ENCODE measurements at regions not wholly inside any gene's neighbourhood (a gene's known extent, or its start where the extent isn't known, plus 50 kb on each side); places are given as distances from the start of the nearest gene placed in this dataset.

GRCh38 chr3:117958027-117958426, 1076.6 kb downstream of the IGSF11 start:
- Histone ChIP-seq H3K36me3 (ENCODE audit: insufficient read depth, low read length) (no peaks in the 10 kb centered on the region), H3K27me3 (ENCODE audit: insufficient read depth, low read length, poor library complexity, severe bottlenecking) (no peaks in the 10 kb centered on the region), H3K9me3 (ENCODE audit: low read length) (no peaks in the 10 kb centered on the region), H3K4me3 (ENCODE audit: low read length) (no peak overlapping the region), H3K27ac (ENCODE audit: low read depth, low read length) (no peak overlapping the region), H3K4me1 (ENCODE audit: insufficient read depth, low read length) (no peaks in the 10 kb centered on the region)
- Mint-ChIP-seq H3K27ac (no peak overlapping the region), H3K27me3 (no peaks in the 10 kb centered on the region), H3K36me3 (no peaks in the 10 kb centered on the region), H3K4me3 (no peak overlapping the region), H3K9me3 (peaks cover 3 to 18% (median 4%) of the 10 kb centered on the region in 5 donors), H3K4me1 (no peaks in the 10 kb centered on the region)
- ChIA-PET CTCF (no interaction called here), POLR2A (no interaction called here)
- no peak for DNase-seq

- no peaks in the 10 kb centered on the region for H3K4me1 Mint-ChIP-seq
- H3K4me1 ChIP-seq (ENCODE audit: insufficient read depth, low read length): no peaks in the 10 kb centered on the region
- H3K27me3 ChIP-seq (ENCODE audit: insufficient read depth, low read length, poor library complexity, severe bottlenecking): no peaks in the 10 kb centered on the region
- no peak overlapping the region for H3K27ac ChIP-seq (ENCODE audit: low read depth, low read length)
- H3K4me3 ChIP-seq (ENCODE audit: low read length): no peak overlapping the region
- no peaks in the 10 kb centered on the region for H3K36me3 Mint-ChIP-seq
- H3K9me3 ChIP-seq (ENCODE audit: low read length): no peaks in the 10 kb centered on the region
- H3K27me3 Mint-ChIP-seq: no peaks in the 10 kb centered on the region
- ChIA-PET POLR2A (no interaction called here), CTCF (no interaction called here)
- peaks cover 1 to 11% (median 6%) of the 10 kb centered on the region in 5 donors for H3K9me3 Mint-ChIP-seq
- no peaks in the 10 kb centered on the region for H3K36me3 ChIP-seq (ENCODE audit: insufficient read depth, low read length)
- no peak overlapping the region for H3K4me3 Mint-ChIP-seq
- no peak for DNase-seq
- H3K27ac Mint-ChIP-seq: no peak overlapping the region
These were observed 1071.9 kb downstream of the IGSF11 start for GRCh38 chr3:117962750-117963149.

GRCh38 chr3:117963858-117964257, 1070.8 kb downstream of the IGSF11 start:
- Mint-ChIP-seq H3K4me1 (no peaks in the 10 kb centered on the region), H3K4me3 (no peak overlapping the region), H3K27me3 (no peaks in the 10 kb centered on the region), H3K27ac (no peak overlapping the region), H3K9me3 (peaks cover 1 to 10% (median 5%) of the 10 kb centered on the region in 5 donors), H3K36me3 (no peaks in the 10 kb centered on the region)
- Histone ChIP-seq H3K27ac (ENCODE audit: low read depth, low read length) (no peak overlapping the region), H3K4me1 (ENCODE audit: insufficient read depth, low read length) (no peaks in the 10 kb centered on the region), H3K4me3 (ENCODE audit: low read length) (no peak overlapping the region), H3K36me3 (ENCODE audit: insufficient read depth, low read length) (no peaks in the 10 kb centered on the region), H3K27me3 (ENCODE audit: insufficient read depth, low read length, poor library complexity, severe bottlenecking) (no peaks in the 10 kb centered on the region), H3K9me3 (ENCODE audit: low read length) (no peaks in the 10 kb centered on the region)
- CTCF ChIA-PET: no interaction called here
- DNase-seq: no peak
- POLR2A ChIA-PET: no interaction called here

- Mint-ChIP-seq H3K27ac (no peak overlapping the region), H3K36me3 (no peaks in the 10 kb centered on the region), H3K4me3 (no peak overlapping the region), H3K9me3 (peaks cover 0 to 10% (median 3%) of the 10 kb centered on the region in 5 donors), H3K4me1 (no peaks in the 10 kb centered on the region), H3K27me3 (no peaks in the 10 kb centered on the region)
- Histone ChIP-seq H3K4me3 (ENCODE audit: low read length) (no peak overlapping the region), H3K27me3 (ENCODE audit: insufficient read depth, low read length, poor library complexity, severe bottlenecking) (no peaks in the 10 kb centered on the region), H3K9me3 (ENCODE audit: low read length) (no peaks in the 10 kb centered on the region), H3K36me3 (ENCODE audit: insufficient read depth, low read length) (no peaks in the 10 kb centered on the region), H3K4me1 (ENCODE audit: insufficient read depth, low read length) (no peaks in the 10 kb centered on the region), H3K27ac (ENCODE audit: low read depth, low read length) (no peak overlapping the region)
- no peak for DNase-seq
- ChIA-PET CTCF (no interaction called here), POLR2A (no interaction called here)
These were observed 1069.8 kb downstream of the IGSF11 start for GRCh38 chr3:117964814-117965213.

DNA sequence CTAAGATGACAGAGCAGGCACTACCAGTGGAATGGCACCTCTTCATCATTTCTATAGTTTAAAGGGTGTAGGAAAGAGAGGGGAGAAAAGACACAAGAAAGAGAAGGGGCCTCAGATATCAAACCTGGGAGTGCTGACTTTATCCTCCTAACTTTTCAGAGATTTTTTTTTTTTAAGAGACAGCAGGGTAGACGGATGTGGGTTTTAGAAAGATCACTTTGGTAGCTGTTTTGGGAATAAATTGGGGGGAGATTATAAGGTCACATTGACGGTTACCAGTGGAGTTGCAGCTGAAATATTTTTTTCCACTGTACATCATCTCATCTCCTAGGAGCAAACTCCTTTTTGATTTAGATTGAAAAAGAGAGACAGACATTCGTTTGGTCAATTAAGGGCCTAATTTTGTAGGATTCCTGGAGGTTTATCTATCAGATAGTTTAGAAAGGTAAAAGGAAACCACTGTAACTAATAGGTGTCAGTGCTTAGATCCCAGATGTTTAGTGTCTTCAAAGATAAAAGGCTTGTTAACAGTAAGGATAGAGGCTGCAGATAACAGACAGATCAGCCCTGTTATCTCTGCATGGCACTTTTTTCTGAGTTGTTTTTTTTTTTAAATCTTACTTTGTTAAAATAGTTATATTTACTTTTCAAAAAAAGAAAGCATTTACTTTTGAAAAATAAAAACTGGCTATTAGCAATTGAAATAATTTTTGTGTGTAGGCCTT, 1057.0 kb downstream of the IGSF11 start:
- H3K27ac Mint-ChIP-seq: no peak overlapping the region
- no peaks in the 10 kb centered on the region for H3K4me1 Mint-ChIP-seq

GRCh38 chr3:117979466-117979865, 1055.2 kb downstream of the IGSF11 start:
- no peak overlapping the region for H3K4me3 Mint-ChIP-seq
- peaks cover 0 to 5% (median 4%) of the 10 kb centered on the region in 5 donors for H3K9me3 Mint-ChIP-seq
- POLR2A ChIA-PET: no interaction called here
- H3K9me3 ChIP-seq (ENCODE audit: low read length): no peaks in the 10 kb centered on the region
- no peaks in the 10 kb centered on the region for H3K36me3 ChIP-seq (ENCODE audit: insufficient read depth, low read length)
- H3K27ac Mint-ChIP-seq: no peak overlapping the region
- no peaks in the 10 kb centered on the region for H3K4me1 ChIP-seq (ENCODE audit: insufficient read depth, low read length)
- no peaks in the 10 kb centered on the region for H3K4me1 Mint-ChIP-seq
- no peaks in the 10 kb centered on the region for H3K27me3 ChIP-seq (ENCODE audit: insufficient read depth, low read length, poor library complexity, severe bottlenecking)
- H3K27me3 Mint-ChIP-seq: no peaks in the 10 kb centered on the region
- H3K4me3 ChIP-seq (ENCODE audit: low read length): no peak overlapping the region
- H3K27ac ChIP-seq (ENCODE audit: low read depth, low read length): no peak overlapping the region
- no peak for DNase-seq
- no peaks in the 10 kb centered on the region for H3K36me3 Mint-ChIP-seq
- CTCF ChIA-PET: no interaction called here

More for the DNA sequence above, 1057.0 kb downstream of the IGSF11 start:
- Histone ChIP-seq H3K4me3 (ENCODE audit: low read length) (no peak overlapping the region), H3K27ac (ENCODE audit: low read depth, low read length) (no peak overlapping the region), H3K27me3 (ENCODE audit: insufficient read depth, low read length, poor library complexity, severe bottlenecking) (no peaks in the 10 kb centered on the region), H3K9me3 (ENCODE audit: low read length) (no peaks in the 10 kb centered on the region), H3K36me3 (ENCODE audit: insufficient read depth, low read length) (no peaks in the 10 kb centered on the region), H3K4me1 (ENCODE audit: insufficient read depth, low read length) (no peaks in the 10 kb centered on the region)
- CTCF ChIA-PET: no interaction called here
- H3K9me3 Mint-ChIP-seq: peaks cover 0 to 5% (median 4%) of the 10 kb centered on the region in 5 donors
- POLR2A ChIA-PET: no interaction called here
- H3K27me3 Mint-ChIP-seq: no peaks in the 10 kb centered on the region
- no peak overlapping the region for H3K4me3 Mint-ChIP-seq
- no peaks in the 10 kb centered on the region for H3K36me3 Mint-ChIP-seq
- no peak for DNase-seq

DNA sequence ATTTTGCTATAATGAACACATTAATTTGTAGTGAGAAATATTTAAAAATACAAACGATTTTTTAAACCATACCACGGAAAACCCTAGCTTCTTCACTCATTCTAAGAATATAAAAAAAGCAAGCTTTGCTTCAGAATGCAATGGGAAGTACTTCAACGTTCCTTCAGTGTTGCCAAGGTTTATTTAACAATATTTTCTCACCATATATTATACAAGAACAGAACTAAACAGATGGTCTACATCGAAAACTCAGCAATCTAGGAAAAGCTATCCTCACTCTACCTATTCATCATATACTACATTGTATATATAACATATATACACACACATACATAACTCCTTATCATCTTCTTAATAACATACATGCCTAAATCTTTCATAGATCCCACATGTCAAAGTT, 1047.4 kb downstream of the IGSF11 start:
- H3K4me3 Mint-ChIP-seq: no peak overlapping the region
- Histone ChIP-seq H3K9me3 (ENCODE audit: low read length) (no peaks in the 10 kb centered on the region), H3K4me3 (ENCODE audit: low read length) (no peak overlapping the region), H3K27ac (ENCODE audit: low read depth, low read length) (no peak overlapping the region), H3K36me3 (ENCODE audit: insufficient read depth, low read length) (no peaks in the 10 kb centered on the region), H3K27me3 (ENCODE audit: insufficient read depth, low read length, poor library complexity, severe bottlenecking) (no peaks in the 10 kb centered on the region), H3K4me1 (ENCODE audit: insufficient read depth, low read length) (no peaks in the 10 kb centered on the region)
- CTCF ChIA-PET: no interaction called here
- no peak for DNase-seq
- no peak overlapping the region for H3K27ac Mint-ChIP-seq
- H3K4me1 Mint-ChIP-seq: no peaks in the 10 kb centered on the region
- POLR2A ChIA-PET: no interaction called here
- H3K36me3 Mint-ChIP-seq: no peaks in the 10 kb centered on the region
- H3K27me3 Mint-ChIP-seq: no peaks in the 10 kb centered on the region
- peaks cover 0 to 3% (median 3%) of the 10 kb centered on the region in 5 donors for H3K9me3 Mint-ChIP-seq

GRCh38 chr3:117989982-117990381, 1044.7 kb downstream of the IGSF11 start:
- ChIA-PET POLR2A (no interaction called here), CTCF (no interaction called here)
- no peaks in the 10 kb centered on the region for H3K27me3 ChIP-seq (ENCODE audit: insufficient read depth, low read length, poor library complexity, severe bottlenecking)
- no peaks in the 10 kb centered on the region for H3K27me3 Mint-ChIP-seq
- no peaks in the 10 kb centered on the region for H3K36me3 Mint-ChIP-seq
- H3K27ac ChIP-seq (ENCODE audit: low read depth, low read length): no peak overlapping the region
- H3K4me1 Mint-ChIP-seq: no peaks in the 10 kb centered on the region
- peaks cover 0 to 7% (median 0%) of the 10 kb centered on the region in 5 donors for H3K9me3 Mint-ChIP-seq
- no peaks in the 10 kb centered on the region for H3K9me3 ChIP-seq (ENCODE audit: low read length)
- H3K4me3 Mint-ChIP-seq: no peak overlapping the region
- no peak overlapping the region for H3K4me3 ChIP-seq (ENCODE audit: low read length)
- no peak for DNase-seq
- H3K27ac Mint-ChIP-seq: peak overlapping the region in 1 of 8 donors; percentile 4
- H3K36me3 ChIP-seq (ENCODE audit: insufficient read depth, low read length): no peaks in the 10 kb centered on the region
- H3K4me1 ChIP-seq (ENCODE audit: insufficient read depth, low read length): no peaks in the 10 kb centered on the region

All from CD8-positive, alpha-beta memory T cell (primary cell).